IMR-90 (cell line): ENCODE measurements at regions not wholly inside any gene's neighbourhood (a gene's known extent, or its start where the extent isn't known, plus 50 kb on each side); places are given as distances from the start of the nearest gene placed in this dataset.

Source experiments
- ATAC-seq: fragments of 200-7000 bp; cut with Tn5 transposase; 2 replicates; pipeline ENCODE4 v1.9.1; 2020; ENCODE audit warnings: low read depth, mild to moderate bottlenecking, moderate library complexity
- BruUV-seq: library from RNA; stranded (reverse); fragments of 400-500 nt; replicated peaks from 2 replicates; lab custom pipeline; 2021; lab: Mats Ljungman, UMichigan
- CTCF ChIA-PET: fragments of 300-600 bp; formaldehyde crosslinking; extraction: SDS; loops from one replicate; lab custom pipeline; 2021; ENCODE audit warnings: antibody characterized with exemption; lab: Yijun Ruan, JAX
- POLR2A ChIA-PET: fragments of 300-600 bp; sonication (Branson Sonifier 250); formaldehyde crosslinking; loops from one replicate; lab custom pipeline; 2022; ENCODE audit warnings: antibody characterized with exemption; ENCODE audit not compliant: unreplicated experiment; lab: Charles Lee
- DNase-seq: peaks from one replicate; pipeline ENCODE4 v3.0.0; 2013
- H2AFZ ChIP-seq: replicated peaks from 2 replicates; pipeline ENCODE3; 2013; ENCODE audit warnings: low read length, mild to moderate bottlenecking; ENCODE audit not compliant: poor library complexity
- H2AK5ac ChIP-seq: 2 replicates; pipeline ENCODE4 v1.6.1; 2013; ENCODE audit warnings: low read depth, low read length, inconsistent platforms
- H2AK9ac ChIP-seq: replicated peaks from 2 replicates; pipeline ENCODE3; 2013; ENCODE audit warnings: mild to moderate bottlenecking, low read depth, low read length, moderate library complexity; ENCODE audit not compliant: poor library complexity
- H2BK120ac ChIP-seq: 2 replicates; pipeline ENCODE4 v1.6.1; 2013; ENCODE audit warnings: low read depth, low read length, inconsistent platforms
- H2BK15ac ChIP-seq: 3 replicates; pipeline ENCODE4 v1.6.1; 2013; ENCODE audit warnings: low read depth, low read length, inconsistent platforms
- H2BK20ac ChIP-seq: 2 replicates; pipeline ENCODE4 v1.6.1; 2013; ENCODE audit warnings: low read depth, mild to moderate bottlenecking, inconsistent platforms, low read length, moderate library complexity
- H2BK5ac ChIP-seq: 2 replicates; pipeline ENCODE4 v1.6.1; 2013; ENCODE audit warnings: mild to moderate bottlenecking, low read depth, low read length, inconsistent platforms; ENCODE audit not compliant: poor library complexity, severe bottlenecking
- H3K14ac ChIP-seq: replicated peaks from 2 replicates; pipeline ENCODE4 v1.6.1; 2013; ENCODE audit warnings: low read depth, low read length, inconsistent platforms
- H3K18ac ChIP-seq: 2 replicates; pipeline ENCODE4 v1.6.1; 2013; ENCODE audit warnings: low read depth, low read length, control low read depth
- H3K23ac ChIP-seq: 2 replicates; pipeline ENCODE4 v1.6.1; 2013; ENCODE audit warnings: low read depth, low read length, inconsistent platforms
- H3K27ac ChIP-seq: 2 replicates; pipeline ENCODE4 v1.5.1; 2013; ENCODE audit warnings: mild to moderate bottlenecking, control low read depth, low read length; ENCODE audit not compliant: insufficient read depth
- H3K27me3 ChIP-seq: 2 replicates; pipeline ENCODE4 v1.6.1; 2013; ENCODE audit warnings: low read length; ENCODE audit not compliant: control insufficient read depth, insufficient read depth
- H3K36me3 ChIP-seq: 2 replicates; pipeline ENCODE4 v1.6.1; 2013; ENCODE audit warnings: low read length, mixed read lengths; ENCODE audit not compliant: control insufficient read depth, insufficient read depth
- H3K4ac ChIP-seq: 2 replicates; pipeline ENCODE4 v1.6.1; 2013; ENCODE audit warnings: low read depth, low read length, inconsistent platforms
- H3K4me1 ChIP-seq: 2 replicates; pipeline ENCODE4 v1.6.1; 2013; ENCODE audit warnings: low read length, mixed read lengths; ENCODE audit not compliant: control insufficient read depth, insufficient read depth
- H3K4me2 ChIP-seq: 2 replicates; pipeline ENCODE4 v1.6.1; 2013; ENCODE audit warnings: low read depth, mild to moderate bottlenecking, control low read depth, low read length, moderate library complexity
- H3K4me3 ChIP-seq: 2 replicates; pipeline ENCODE4 v1.5.1; 2013; ENCODE audit warnings: low read depth, mild to moderate bottlenecking, control low read depth, low read length, moderate library complexity; ENCODE audit not compliant: insufficient read depth
- H3K56ac ChIP-seq: 2 replicates; pipeline ENCODE4 v1.6.1; 2013; ENCODE audit warnings: low read length, inconsistent platforms; ENCODE audit not compliant: insufficient read depth; ENCODE audit errors: extremely low read depth
- H3K79me1 ChIP-seq, 2 experiments: 2 replicates each; pipeline ENCODE4 v1.6.1; 2013; ENCODE audit warnings: low read length in 2 of 2, inconsistent platforms in 1 of 2, low read depth in 1 of 2
- H3K9ac ChIP-seq: 2 replicates; pipeline ENCODE4 v1.6.1; 2013; ENCODE audit warnings: low read depth, low read length, control low read depth
- H3K9me1 ChIP-seq: 2 replicates; pipeline ENCODE4 v1.6.1; 2013; ENCODE audit warnings: low read length, inconsistent platforms; ENCODE audit not compliant: insufficient read depth
- H3K9me3 ChIP-seq: 2 replicates; pipeline ENCODE4 v1.6.1; 2013; ENCODE audit warnings: low read length; ENCODE audit not compliant: control insufficient read depth, insufficient read depth
- H4K20me1 ChIP-seq: 2 replicates; pipeline ENCODE4 v1.6.1; 2013; ENCODE audit warnings: low read length, inconsistent platforms; ENCODE audit not compliant: insufficient read depth
- H4K5ac ChIP-seq: 2 replicates; pipeline ENCODE4 v1.6.1; 2013; ENCODE audit warnings: mild to moderate bottlenecking, low read depth, low read length, control low read depth
- H4K8ac ChIP-seq, 2 experiments: 2 replicates each; pipeline ENCODE4 v1.6.1; 2013; ENCODE audit warnings: low read depth in 2 of 2, low read length in 2 of 2, control low read depth in 1 of 2, inconsistent platforms in 1 of 2
- H4K91ac ChIP-seq: 2 replicates; pipeline ENCODE4 v1.6.1; 2013; ENCODE audit warnings: low read depth, low read length, inconsistent platforms; ENCODE audit not compliant: insufficient read depth
- BHLHE40 ChIP-seq: fragments of 150-350 bp; IDR thresholded peaks from 2 replicates; pipeline ENCODE4 v1.6.1; 2016; ENCODE audit warnings: mild to moderate bottlenecking, low read depth, low read length
- CEBPB ChIP-seq: IDR thresholded peaks from 2 replicates; pipeline ENCODE4 v1.6.1; 2012; ENCODE audit warnings: low read depth, low read length, improper control_type of control experiment
- CHD1 ChIP-seq: IDR thresholded peaks from 2 replicates; pipeline ENCODE4 v1.6.1; 2012; ENCODE audit warnings: low read depth, low read length, improper control_type of control experiment
- FOS ChIP-seq: fragments of 150-350 bp; IDR thresholded peaks from 2 replicates; pipeline ENCODE4 v1.6.1; 2016; ENCODE audit warnings: low read depth, low read length
- MAFK ChIP-seq: IDR thresholded peaks from 2 replicates; pipeline ENCODE4 v1.6.1; 2012; ENCODE audit warnings: low read depth, low read length, improper control_type of control experiment
- MAZ ChIP-seq: IDR thresholded peaks from 2 replicates; pipeline ENCODE4 v1.6.1; 2012; ENCODE audit warnings: low read depth, mild to moderate bottlenecking, low read length, improper control_type of control experiment, moderate library complexity, borderline replicate concordance
- MXI1 ChIP-seq: IDR thresholded peaks from 2 replicates; pipeline ENCODE4 v1.6.1; 2012; ENCODE audit warnings: low read depth, mild to moderate bottlenecking, low read length, moderate library complexity, borderline replicate concordance
- NFE2L2 ChIP-seq: fragments of 150-350 bp; IDR thresholded peaks from 2 replicates; pipeline ENCODE4 v1.6.1; 2016; ENCODE audit warnings: low read depth, mild to moderate bottlenecking, low read length
- POLR2A ChIP-seq: IDR thresholded peaks from 2 replicates; pipeline ENCODE4 v1.6.1; 2012; ENCODE audit warnings: mild to moderate bottlenecking, low read depth, low read length
- RAD21 ChIP-seq: IDR thresholded peaks from 2 replicates; pipeline ENCODE4 v1.6.1; 2012; ENCODE audit warnings: low read length, improper control_type of control experiment
- RCOR1 ChIP-seq: IDR thresholded peaks from 2 replicates; pipeline ENCODE4 v1.6.1; 2012; ENCODE audit warnings: mild to moderate bottlenecking, low read length, improper control_type of control experiment; ENCODE audit not compliant: insufficient replicate concordance
- RFX5 ChIP-seq: IDR thresholded peaks from 2 replicates; pipeline ENCODE4 v1.8.0; 2012; ENCODE audit warnings: low read depth, mild to moderate bottlenecking, low read length, moderate library complexity
- SMC3 ChIP-seq: fragments of 150-350 bp; IDR thresholded peaks from 2 replicates; pipeline ENCODE4 v1.6.1; 2016; ENCODE audit warnings: low read depth, mild to moderate bottlenecking, antibody characterized with exemption, low read length, moderate library complexity
- WGBS, 2 experiments: methylation state at CpG; one replicate each; pipeline versions ENCODE4 v1.1.5 to v1.1.7; 2013; ENCODE audit warnings: missing lambda C conversion rate in 2 of 2; ENCODE audit not compliant: insufficient read length in 1 of 2; ENCODE audit errors: extremely low coverage in 2 of 2; 5-methylcytosine and 5-hydroxymethylcytosine counted together
- dilution Hi-C: fragments of 300-500 bp; cut with HindIII; formaldehyde crosslinking; loops from one replicate; pipeline ENCODE4 v1.14.3; 2018; ENCODE audit warnings: low sequenced_read_pairs; ENCODE audit not compliant: unreplicated experiment
- in situ Hi-C: fragments of 300-500 bp; cut with MboI; formaldehyde crosslinking; loops from 3 replicates; pipeline ENCODE4 v1.14.3; 2019; ENCODE audit warnings: low sequenced_read_pairs, inconsistent platforms, mixed read lengths
- intact Hi-C: fragments of 100-400 bp; cut with micrococcal nuclease; formaldehyde crosslinking; loops from 2 replicates; pipeline ENCODE4 v1.10.0; 2022
- TF ChIP-seq, protein P1 (sequence below): conservative IDR thresholded peaks from 2 replicates; pipeline ENCODE4 v1.5.1; 2012; ENCODE audit warnings: mild to moderate bottlenecking, low read depth, low read length, improper control_type of control experiment
- TF ChIP-seq, protein P2 (sequence below): fragments of 150-350 bp; IDR thresholded peaks from 2 replicates; pipeline ENCODE4 v1.6.1; 2017; ENCODE audit warnings: mild to moderate bottlenecking, antibody characterized with exemption, low read length, low read depth
- TF ChIP-seq, protein P3 (sequence below): fragments of 150-350 bp; IDR thresholded peaks from 2 replicates; pipeline ENCODE4 v1.6.1; 2016; ENCODE audit warnings: low read depth, mild to moderate bottlenecking, low read length, moderate library complexity, borderline replicate concordance

DNA sequence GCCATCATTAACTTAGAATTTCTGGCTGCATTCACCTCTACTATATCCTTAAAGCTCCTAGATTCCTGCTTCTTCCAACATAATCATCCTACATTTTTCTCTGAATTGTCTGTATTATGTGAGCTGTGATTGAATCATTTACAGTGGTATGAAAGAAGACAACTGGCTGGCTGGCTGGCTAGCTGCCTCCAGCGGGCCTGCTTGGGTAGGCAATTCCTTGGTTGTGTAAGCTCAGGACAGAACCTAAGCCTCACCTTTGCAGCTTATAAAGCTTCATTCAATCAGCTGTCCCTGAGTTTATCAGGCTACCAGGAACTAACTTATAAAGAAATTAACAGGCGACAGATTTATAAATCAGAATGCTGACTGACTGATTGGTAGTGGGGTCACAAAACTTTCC lies 162.7 kb upstream of the NR3C1 start:
- H3K79me1 ChIP-seq: no peaks in the 10 kb centered on the region
- H3K56ac ChIP-seq: no peak overlapping the region
- TF ChIP-seq BHLHE40 (no peak), FOS (no peak), MAFK (no peak), CHD1 (no peak), RCOR1 (no peak), MXI1 (no peak), SMC3 (no peak), RAD21 (no peak), NFE2L2 (no peak), CEBPB (no peak), POLR2A (no peak), RFX5 (no peak), MAZ (no peak)
- TF ChIP-seq, protein P1, sequence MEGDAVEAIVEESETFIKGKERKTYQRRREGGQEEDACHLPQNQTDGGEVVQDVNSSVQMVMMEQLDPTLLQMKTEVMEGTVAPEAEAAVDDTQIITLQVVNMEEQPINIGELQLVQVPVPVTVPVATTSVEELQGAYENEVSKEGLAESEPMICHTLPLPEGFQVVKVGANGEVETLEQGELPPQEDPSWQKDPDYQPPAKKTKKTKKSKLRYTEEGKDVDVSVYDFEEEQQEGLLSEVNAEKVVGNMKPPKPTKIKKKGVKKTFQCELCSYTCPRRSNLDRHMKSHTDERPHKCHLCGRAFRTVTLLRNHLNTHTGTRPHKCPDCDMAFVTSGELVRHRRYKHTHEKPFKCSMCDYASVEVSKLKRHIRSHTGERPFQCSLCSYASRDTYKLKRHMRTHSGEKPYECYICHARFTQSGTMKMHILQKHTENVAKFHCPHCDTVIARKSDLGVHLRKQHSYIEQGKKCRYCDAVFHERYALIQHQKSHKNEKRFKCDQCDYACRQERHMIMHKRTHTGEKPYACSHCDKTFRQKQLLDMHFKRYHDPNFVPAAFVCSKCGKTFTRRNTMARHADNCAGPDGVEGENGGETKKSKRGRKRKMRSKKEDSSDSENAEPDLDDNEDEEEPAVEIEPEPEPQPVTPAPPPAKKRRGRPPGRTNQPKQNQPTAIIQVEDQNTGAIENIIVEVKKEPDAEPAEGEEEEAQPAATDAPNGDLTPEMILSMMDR: no peak
- TF ChIP-seq, protein P2, sequence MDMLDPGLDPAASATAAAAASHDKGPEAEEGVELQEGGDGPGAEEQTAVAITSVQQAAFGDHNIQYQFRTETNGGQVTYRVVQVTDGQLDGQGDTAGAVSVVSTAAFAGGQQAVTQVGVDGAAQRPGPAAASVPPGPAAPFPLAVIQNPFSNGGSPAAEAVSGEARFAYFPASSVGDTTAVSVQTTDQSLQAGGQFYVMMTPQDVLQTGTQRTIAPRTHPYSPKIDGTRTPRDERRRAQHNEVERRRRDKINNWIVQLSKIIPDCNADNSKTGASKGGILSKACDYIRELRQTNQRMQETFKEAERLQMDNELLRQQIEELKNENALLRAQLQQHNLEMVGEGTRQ: no peak
- TF ChIP-seq, protein P3, sequence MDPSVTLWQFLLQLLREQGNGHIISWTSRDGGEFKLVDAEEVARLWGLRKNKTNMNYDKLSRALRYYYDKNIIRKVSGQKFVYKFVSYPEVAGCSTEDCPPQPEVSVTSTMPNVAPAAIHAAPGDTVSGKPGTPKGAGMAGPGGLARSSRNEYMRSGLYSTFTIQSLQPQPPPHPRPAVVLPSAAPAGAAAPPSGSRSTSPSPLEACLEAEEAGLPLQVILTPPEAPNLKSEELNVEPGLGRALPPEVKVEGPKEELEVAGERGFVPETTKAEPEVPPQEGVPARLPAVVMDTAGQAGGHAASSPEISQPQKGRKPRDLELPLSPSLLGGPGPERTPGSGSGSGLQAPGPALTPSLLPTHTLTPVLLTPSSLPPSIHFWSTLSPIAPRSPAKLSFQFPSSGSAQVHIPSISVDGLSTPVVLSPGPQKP: no peak
- no peak overlapping the region for H3K4ac ChIP-seq
- H2BK120ac ChIP-seq: no peak overlapping the region
- no peak overlapping the region for H3K27ac ChIP-seq
- ChIA-PET POLR2A (no interaction called here), CTCF (interaction anchor here (0.6 kb wide), 1 partner anchor 16 kb away, joined by 4 read pairs; no protein-coding TSS in a partner anchor)
- H2BK20ac ChIP-seq: no peak overlapping the region
- H2BK5ac ChIP-seq: no peak overlapping the region
- BruUV-seq: no TSS peak
- no peak overlapping the region for H3K4me2 ChIP-seq
- no peak overlapping the region for H3K9ac ChIP-seq
- no peak overlapping the region for H2BK15ac ChIP-seq
- no peaks in the 10 kb centered on the region for H3K9me3 ChIP-seq
- H4K20me1 ChIP-seq: no peaks in the 10 kb centered on the region
- WGBS, 2 experiments: no CpG with 5 or more reads among the region's 2 CpGs
- no peak overlapping the region for H3K18ac ChIP-seq
- H3K23ac ChIP-seq: no peak overlapping the region
- no peak overlapping the region for H4K91ac ChIP-seq
- peaks cover 9% of the 10 kb centered on the region for H3K9me1 ChIP-seq
- no peak overlapping the region for H2AFZ ChIP-seq
- H3K4me3 ChIP-seq: no peak overlapping the region
- in situ Hi-C loops: loop anchor here (10.0 kb wide), 1 partner anchor 259 kb away; no protein-coding TSS in a partner anchor
- no peak overlapping the region for H3K14ac ChIP-seq
- no peak overlapping the region for H2AK9ac ChIP-seq
- no peak overlapping the region for H2AK5ac ChIP-seq
- peaks cover 5% of the 10 kb centered on the region for H3K4me1 ChIP-seq
- no peak overlapping the region for H4K5ac ChIP-seq
- intact Hi-C loops: no loop called here
- DNase-seq (no peak), ATAC-seq (no peak)
- H3K27me3 ChIP-seq: no peaks in the 10 kb centered on the region
- dilution Hi-C loops: no loop called here
- H4K8ac ChIP-seq: no peak overlapping the region
- no peaks in the 10 kb centered on the region for H3K36me3 ChIP-seq
